DOHH2 (cell line): ENCODE measurements at regions not wholly inside any gene's neighbourhood (a gene's known extent, or its start where the extent isn't known, plus 50 kb on each side); places are given as distances from the start of the nearest gene placed in this dataset.

Source experiments
- EZH2phosphoT487 ChIP-seq: fragments of 200-600 bp; sonication (generic); IDR thresholded peaks from 2 replicates; pipeline ENCODE4 v1.6.1; 2017; ENCODE audit warnings: borderline replicate concordance, mild to moderate bottlenecking, antibody characterized with exemption, low read length, moderate library complexity, mixed read lengths
- TF ChIP-seq, protein P1 (sequence below): fragments of 200-600 bp; sonication (generic); IDR thresholded peaks from one replicate; pipeline ENCODE4 v1.5.1; 2014; ENCODE audit warnings: antibody characterized with exemption, mild to moderate bottlenecking, low read depth, low read length; ENCODE audit not compliant: poor library complexity, severe bottlenecking

- TF ChIP-seq, protein P1, sequence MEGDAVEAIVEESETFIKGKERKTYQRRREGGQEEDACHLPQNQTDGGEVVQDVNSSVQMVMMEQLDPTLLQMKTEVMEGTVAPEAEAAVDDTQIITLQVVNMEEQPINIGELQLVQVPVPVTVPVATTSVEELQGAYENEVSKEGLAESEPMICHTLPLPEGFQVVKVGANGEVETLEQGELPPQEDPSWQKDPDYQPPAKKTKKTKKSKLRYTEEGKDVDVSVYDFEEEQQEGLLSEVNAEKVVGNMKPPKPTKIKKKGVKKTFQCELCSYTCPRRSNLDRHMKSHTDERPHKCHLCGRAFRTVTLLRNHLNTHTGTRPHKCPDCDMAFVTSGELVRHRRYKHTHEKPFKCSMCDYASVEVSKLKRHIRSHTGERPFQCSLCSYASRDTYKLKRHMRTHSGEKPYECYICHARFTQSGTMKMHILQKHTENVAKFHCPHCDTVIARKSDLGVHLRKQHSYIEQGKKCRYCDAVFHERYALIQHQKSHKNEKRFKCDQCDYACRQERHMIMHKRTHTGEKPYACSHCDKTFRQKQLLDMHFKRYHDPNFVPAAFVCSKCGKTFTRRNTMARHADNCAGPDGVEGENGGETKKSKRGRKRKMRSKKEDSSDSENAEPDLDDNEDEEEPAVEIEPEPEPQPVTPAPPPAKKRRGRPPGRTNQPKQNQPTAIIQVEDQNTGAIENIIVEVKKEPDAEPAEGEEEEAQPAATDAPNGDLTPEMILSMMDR: no peak
- TF ChIP-seq EZH2phosphoT487: no peak
Measured at GRCh38 chr5:35384658-35385057, 154.4 kb upstream of the PRLR start.
